HL-60 (cell line): ENCODE measurements at regions not wholly inside any gene's neighbourhood (a gene's known extent, or its start where the extent isn't known, plus 50 kb on each side); places are given as distances from the start of the nearest gene placed in this dataset.

Experiments
- CTCF ChIP-seq: IDR thresholded peaks from one replicate; pipeline ENCODE4 v1.5.1; 2011; ENCODE audit warnings: low read length, control low read depth, inconsistent platforms; ENCODE audit not compliant: insufficient read depth
- TF ChIP-seq, protein P1 (sequence below): IDR thresholded peaks from 2 replicates; pipeline ENCODE4 v1.6.1; 2012; ENCODE audit warnings: low read depth; ENCODE audit not compliant: insufficient replicate concordance

DNA sequence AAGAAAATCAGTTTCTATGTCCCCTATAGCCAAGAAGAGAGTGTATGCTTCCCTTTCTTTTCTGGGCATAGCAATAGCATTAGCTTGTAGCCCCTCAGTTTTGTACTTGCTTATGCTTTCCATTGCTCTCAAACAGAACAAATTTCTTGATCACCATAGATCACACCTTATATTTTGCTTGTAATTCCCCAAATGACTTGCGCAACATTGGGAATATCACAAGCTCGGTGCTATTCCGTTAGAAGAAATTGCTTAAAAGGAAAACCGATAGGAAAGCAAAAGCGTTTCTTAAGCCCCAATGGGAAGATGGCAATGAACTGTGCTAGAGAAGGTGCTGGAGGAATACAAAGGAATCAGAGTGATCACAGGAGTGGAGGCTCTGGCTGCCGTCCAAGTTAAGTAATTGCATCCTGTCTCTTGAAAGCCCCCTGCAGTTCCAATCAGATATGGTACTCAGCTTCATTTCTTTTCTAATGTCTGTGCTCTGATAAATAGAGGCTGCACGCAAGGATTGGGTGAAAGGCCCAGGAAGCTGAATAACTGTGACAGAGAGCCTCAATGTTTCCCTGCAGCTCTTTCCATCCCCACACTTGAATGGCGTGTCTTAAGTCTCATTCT lies 182.1 kb upstream of the KIRREL3 start:
- no peak for TF ChIP-seq CTCF
- TF ChIP-seq, protein P1, sequence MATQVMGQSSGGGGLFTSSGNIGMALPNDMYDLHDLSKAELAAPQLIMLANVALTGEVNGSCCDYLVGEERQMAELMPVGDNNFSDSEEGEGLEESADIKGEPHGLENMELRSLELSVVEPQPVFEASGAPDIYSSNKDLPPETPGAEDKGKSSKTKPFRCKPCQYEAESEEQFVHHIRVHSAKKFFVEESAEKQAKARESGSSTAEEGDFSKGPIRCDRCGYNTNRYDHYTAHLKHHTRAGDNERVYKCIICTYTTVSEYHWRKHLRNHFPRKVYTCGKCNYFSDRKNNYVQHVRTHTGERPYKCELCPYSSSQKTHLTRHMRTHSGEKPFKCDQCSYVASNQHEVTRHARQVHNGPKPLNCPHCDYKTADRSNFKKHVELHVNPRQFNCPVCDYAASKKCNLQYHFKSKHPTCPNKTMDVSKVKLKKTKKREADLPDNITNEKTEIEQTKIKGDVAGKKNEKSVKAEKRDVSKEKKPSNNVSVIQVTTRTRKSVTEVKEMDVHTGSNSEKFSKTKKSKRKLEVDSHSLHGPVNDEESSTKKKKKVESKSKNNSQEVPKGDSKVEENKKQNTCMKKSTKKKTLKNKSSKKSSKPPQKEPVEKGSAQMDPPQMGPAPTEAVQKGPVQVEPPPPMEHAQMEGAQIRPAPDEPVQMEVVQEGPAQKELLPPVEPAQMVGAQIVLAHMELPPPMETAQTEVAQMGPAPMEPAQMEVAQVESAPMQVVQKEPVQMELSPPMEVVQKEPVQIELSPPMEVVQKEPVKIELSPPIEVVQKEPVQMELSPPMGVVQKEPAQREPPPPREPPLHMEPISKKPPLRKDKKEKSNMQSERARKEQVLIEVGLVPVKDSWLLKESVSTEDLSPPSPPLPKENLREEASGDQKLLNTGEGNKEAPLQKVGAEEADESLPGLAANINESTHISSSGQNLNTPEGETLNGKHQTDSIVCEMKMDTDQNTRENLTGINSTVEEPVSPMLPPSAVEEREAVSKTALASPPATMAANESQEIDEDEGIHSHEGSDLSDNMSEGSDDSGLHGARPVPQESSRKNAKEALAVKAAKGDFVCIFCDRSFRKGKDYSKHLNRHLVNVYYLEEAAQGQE = no peak
